A549 (cell line): ENCODE measurements at regions not wholly inside any gene's neighbourhood (a gene's known extent, or its start where the extent isn't known, plus 50 kb on each side); places are given as distances from the start of the nearest gene placed in this dataset.

ENCODE experiments used
- ATAC-seq, 2 experiments: fragments of 200-7000 bp in 1 of 2; fragments of >200 bp in 1 of 2; cut with Nextera tagmentation in 1 of 2; cut with Tn5 transposase in 1 of 2; 3 replicates each; pipeline versions ENCODE4 v1.8.0 to v1.9.1; 2018 to 2020; ENCODE audit warnings: mild to moderate bottlenecking in 1 of 2, moderate library complexity in 1 of 2
- CTCF ChIA-PET: fragments of 300-600 bp; sonication (Branson Sonifier 250); formaldehyde crosslinking; extraction: SDS; loops from one replicate; lab custom pipeline; 2021; ENCODE audit warnings: antibody characterized with exemption, inconsistent platforms; lab: Yijun Ruan, JAX
- POLR2A ChIA-PET: fragments of 350-600 bp; formaldehyde crosslinking; extraction: SDS; loops from one replicate; lab custom pipeline; 2021; ENCODE audit warnings: antibody characterized with exemption, inconsistent platforms; lab: Yijun Ruan, JAX
- DNase-seq, 2 experiments: peaks; one replicate each; pipeline versions ENCODE4 v3.0.0 to v3.0.0-alpha.2; 2011 to 2016; ENCODE audit warnings: low read depth in 1 of 2, low spot score in 1 of 2
- FAIRE-seq: peaks from 2 replicates; lab custom pipeline; 2011; peaks lifted over from hg19 to GRCh38; lab: Jason Lieb, UNC
- H3K27ac ChIP-seq, 2 experiments: fragments of >200 bp; sonication (Bioruptor Twin); formaldehyde crosslinking; 3 replicates each; pipeline ENCODE4 v1.5.1; 2016 to 2017
- H3K4me1 ChIP-seq: fragments of >200 bp; sonication (Bioruptor Twin); formaldehyde crosslinking; 3 replicates; pipeline ENCODE4 v1.6.1; 2016
- H3K4me2 ChIP-seq: fragments of >200 bp; sonication (Bioruptor Twin); formaldehyde crosslinking; 3 replicates; pipeline ENCODE4 v1.6.1; 2016
- H3K4me3 ChIP-seq: fragments of >200 bp; sonication (Bioruptor Twin); formaldehyde crosslinking; 3 replicates; pipeline ENCODE4 v1.5.1; 2016
- H3K9me3 ChIP-seq: fragments of >200 bp; sonication (Bioruptor Twin); formaldehyde crosslinking; 3 replicates; pipeline ENCODE4 v1.6.1; 2016
- BHLHE40 ChIP-seq: IDR thresholded peaks from 2 replicates; pipeline ENCODE4 v1.6.1; 2012; ENCODE audit warnings: low read depth, low read length, inconsistent platforms
- CEBPB ChIP-seq, 2 experiments: fragments of >200 bp in 1 of 2; sonication (Bioruptor Twin) in 1 of 2; formaldehyde crosslinking in 1 of 2; IDR thresholded peaks; 2 replicates each; pipeline ENCODE4 v1.6.1; 2012 to 2016
- CHD4 ChIP-seq: fragments of 200-600 bp; sonication (generic); IDR thresholded peaks from 2 replicates; pipeline ENCODE4 v1.6.1; 2016; ENCODE audit warnings: antibody characterized with exemption, mild to moderate bottlenecking, borderline replicate concordance
- EHMT2 ChIP-seq: fragments of 200-600 bp; sonication (generic); IDR thresholded peaks from 2 replicates; pipeline ENCODE4 v1.6.1; 2016; ENCODE audit warnings: antibody characterized with exemption, low read depth, mild to moderate bottlenecking, moderate library complexity
- EP300 ChIP-seq, 2 experiments: fragments of >200 bp; sonication (Bioruptor Twin); formaldehyde crosslinking; IDR thresholded peaks; 2 replicates in 1 of 2; 3 replicates in 1 of 2; pipeline ENCODE4 v1.6.1; 2016 to 2017
- FOSL2 ChIP-seq, 2 experiments: fragments of 450-650 bp in 1 of 2; fragments of >200 bp in 1 of 2; sonication (Bioruptor Twin) in 1 of 2; formaldehyde crosslinking; IDR thresholded peaks; 2 replicates each; pipeline versions ENCODE4 v1.5.0 to v1.6.1; 2016 to 2020; ENCODE audit warnings: mild to moderate bottlenecking in 1 of 2, moderate library complexity in 1 of 2
- HDAC2 ChIP-seq: fragments of 200-600 bp; sonication (generic); IDR thresholded peaks from 2 replicates; pipeline ENCODE4 v1.6.1; 2016
- HOXA7 ChIP-seq: fragments of 250-450 bp; sonication (Bioruptor Pico); IDR thresholded peaks from 2 replicates; pipeline ENCODE4 v1.5.0; 2020; ENCODE audit warnings: mild to moderate bottlenecking, moderate library complexity
- HOXB13 ChIP-seq: fragments of 250-450 bp; sonication (Bioruptor Pico); IDR thresholded peaks from 2 replicates; pipeline ENCODE4 v1.5.0; 2020; ENCODE audit warnings: low read depth, mild to moderate bottlenecking, moderate library complexity
- HOXB5 ChIP-seq: fragments of 250-450 bp; sonication (Bioruptor Pico); IDR thresholded peaks from 2 replicates; pipeline ENCODE4 v1.5.0; 2020; ENCODE audit warnings: mild to moderate bottlenecking, moderate library complexity
- JUN ChIP-seq, 2 experiments: fragments of >200 bp; sonication (Bioruptor Twin); formaldehyde crosslinking; IDR thresholded peaks; 2 replicates in 1 of 2; 3 replicates in 1 of 2; pipeline ENCODE4 v1.6.1; 2016 to 2017
- JUNB ChIP-seq: fragments of >200 bp; sonication (Bioruptor Twin); formaldehyde crosslinking; IDR thresholded peaks from 2 replicates; pipeline ENCODE4 v1.6.1; 2016
- KDM1A ChIP-seq: fragments of 200-600 bp; sonication (generic); IDR thresholded peaks from 2 replicates; pipeline ENCODE4 v1.6.1; 2016; ENCODE audit warnings: low read depth, mild to moderate bottlenecking
- MAZ ChIP-seq: fragments of 150-350 bp; IDR thresholded peaks from 2 replicates; pipeline ENCODE4 v1.6.1; 2014; ENCODE audit warnings: antibody characterized with exemption, low read depth, low read length, borderline replicate concordance
- NFE2L2 ChIP-seq: fragments of 150-350 bp; conservative IDR thresholded peaks from 2 replicates; pipeline ENCODE4 v1.6.1; 2014; ENCODE audit warnings: low read length
- NPAS2 ChIP-seq: fragments of 250-450 bp; sonication (Bioruptor Pico); IDR thresholded peaks from 2 replicates; pipeline ENCODE4 v1.8.0; 2022; ENCODE audit warnings: mild to moderate bottlenecking, moderate library complexity, borderline replicate concordance
- NR3C1 ChIP-seq: fragments of >200 bp; sonication (Bioruptor Twin); formaldehyde crosslinking; IDR thresholded peaks from 3 replicates; pipeline ENCODE4 v1.6.1; 2017
- POLR2A ChIP-seq: IDR thresholded peaks from 2 replicates; pipeline ENCODE4 v1.6.1; 2012; ENCODE audit warnings: mild to moderate bottlenecking, low read length
- POLR2AphosphoS2 ChIP-seq: conservative IDR thresholded peaks from 2 replicates; pipeline ENCODE4 v1.6.1; 2012; ENCODE audit warnings: low read length, improper control_type of control experiment, inconsistent platforms
- RAD21 ChIP-seq, 2 experiments: fragments of >200 bp in 1 of 2; sonication (Bioruptor Twin) in 1 of 2; formaldehyde crosslinking in 1 of 2; IDR thresholded peaks in 1 of 2; conservative IDR thresholded peaks in 1 of 2; 2 replicates in 1 of 2; 3 replicates in 1 of 2; pipeline ENCODE4 v1.6.1; 2012 to 2018; ENCODE audit warnings: inconsistent platforms in 1 of 2
- RCOR1 ChIP-seq: fragments of 150-350 bp; IDR thresholded peaks from 2 replicates; pipeline ENCODE4 v1.6.1; 2014; ENCODE audit warnings: antibody characterized with exemption, low read length, low read depth
- RFX5 ChIP-seq: fragments of 450-650 bp; IDR thresholded peaks from 2 replicates; pipeline ENCODE4 v1.7.1; 2014; ENCODE audit warnings: antibody characterized with exemption, mild to moderate bottlenecking, moderate library complexity
- TFCP2L1 ChIP-seq: fragments of 250-450 bp; sonication (Bioruptor Pico); IDR thresholded peaks from 2 replicates; pipeline ENCODE4 v1.5.0; 2021; ENCODE audit warnings: mild to moderate bottlenecking
- TP53 ChIP-seq: fragments of 250-450 bp; sonication (Bioruptor Pico); IDR thresholded peaks from 2 replicates; pipeline ENCODE4 v1.5.0; 2021; ENCODE audit warnings: mild to moderate bottlenecking, moderate library complexity
- ZC3H11A ChIP-seq: fragments of 450-650 bp; IDR thresholded peaks from 2 replicates; pipeline ENCODE4 v1.6.1; 2014; ENCODE audit warnings: antibody characterized with exemption, mild to moderate bottlenecking
- ZSCAN20 ChIP-seq: fragments of 250-450 bp; sonication (Bioruptor Pico); IDR thresholded peaks from 2 replicates; pipeline ENCODE4 v1.8.0; 2022; ENCODE audit warnings: mild to moderate bottlenecking, moderate library complexity
- WGBS: methylation state at CpG from one replicate; pipeline ENCODE4 v1.1.6; 2017; ENCODE audit errors: missing lambda C conversion rate; 5-methylcytosine and 5-hydroxymethylcytosine counted together
- TF ChIP-seq, protein P1 (sequence below): fragments of >200 bp; sonication (Bioruptor Twin); formaldehyde crosslinking; IDR thresholded peaks from 2 replicates; pipeline ENCODE4 v1.6.1; 2016
- TF ChIP-seq, protein P2 (sequence below): fragments of 450-650 bp; IDR thresholded peaks from 2 replicates; pipeline ENCODE4 v1.6.1; 2014; ENCODE audit warnings: antibody characterized with exemption
- TF ChIP-seq, protein P3 (sequence below): fragments of 250-450 bp; sonication (Bioruptor Pico); IDR thresholded peaks from 2 replicates; pipeline ENCODE4 v1.5.0; 2020; ENCODE audit warnings: low read depth, mild to moderate bottlenecking, moderate library complexity
- TF ChIP-seq, protein P4 (sequence below): fragments of 250-450 bp; sonication (Bioruptor Pico); IDR thresholded peaks from 2 replicates; pipeline ENCODE4 v1.5.0; 2021; ENCODE audit warnings: mild to moderate bottlenecking, moderate library complexity, borderline replicate concordance

DNA sequence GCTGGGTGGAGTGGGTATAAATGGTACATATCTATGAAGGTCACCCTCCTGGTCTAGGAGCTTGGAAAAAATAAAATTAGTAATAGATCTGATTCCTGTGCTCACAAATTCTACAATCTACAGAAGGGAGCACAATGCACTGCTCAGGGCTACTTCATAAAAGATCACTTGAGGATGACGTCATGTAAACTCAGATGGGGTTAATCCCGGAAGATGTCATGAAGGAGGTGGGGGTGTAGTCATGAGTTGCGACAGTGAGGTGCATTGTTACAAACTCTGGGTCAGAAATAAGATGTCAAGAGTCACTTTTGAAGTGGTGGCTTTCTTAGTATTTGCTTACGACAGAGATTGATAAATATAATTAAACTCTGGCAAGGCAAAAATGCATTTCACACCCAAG, 68.2 kb downstream of the LHX9 start:
- ChIA-PET CTCF (no interaction called here), POLR2A (no interaction called here)
- 81% methylated on average over 4 of the region's 4 CpGs for WGBS
- ATAC-seq (no peak), FAIRE-seq (no peak), DNase-seq (no peak)
- Histone ChIP-seq H3K4me1 (peaks cover 8% of the 10 kb centered on the region; the same call in 1 of the 3 replicates), H3K4me2 (no peak overlapping the region), H3K27ac (no peak overlapping the region), H3K4me3 (no peak overlapping the region)
- no peak for TF ChIP-seq RFX5
- no peak for TF ChIP-seq CEBPB (IDR thresholded peaks at IDR 0.05)
- no peak for TF ChIP-seq HOXB5 (CRISPR knock-in tag)
- no peak for TF ChIP-seq RAD21 (conservative IDR thresholded peaks at IDR 0.05 in 1 of 2, IDR thresholded peaks at IDR 0.05 in 1 of 2)
- TF ChIP-seq BHLHE40, result no peak
- no peak for TF ChIP-seq ZSCAN20
- TF ChIP-seq HOXA7 (CRISPR knock-in tag), result no peak
- TF ChIP-seq JUNB, result no peak
- no peak for TF ChIP-seq RCOR1
- no peak for TF ChIP-seq ZC3H11A
- no peak for TF ChIP-seq MAZ
- TF ChIP-seq NPAS2 (CRISPR knock-in tag), result no peak
- TF ChIP-seq TFCP2L1 (CRISPR knock-in tag), result no peak
- TF ChIP-seq, all 56 proteins: peak for 0
- H3K9me3 ChIP-seq, result no peaks in the 10 kb centered on the region

DNA sequence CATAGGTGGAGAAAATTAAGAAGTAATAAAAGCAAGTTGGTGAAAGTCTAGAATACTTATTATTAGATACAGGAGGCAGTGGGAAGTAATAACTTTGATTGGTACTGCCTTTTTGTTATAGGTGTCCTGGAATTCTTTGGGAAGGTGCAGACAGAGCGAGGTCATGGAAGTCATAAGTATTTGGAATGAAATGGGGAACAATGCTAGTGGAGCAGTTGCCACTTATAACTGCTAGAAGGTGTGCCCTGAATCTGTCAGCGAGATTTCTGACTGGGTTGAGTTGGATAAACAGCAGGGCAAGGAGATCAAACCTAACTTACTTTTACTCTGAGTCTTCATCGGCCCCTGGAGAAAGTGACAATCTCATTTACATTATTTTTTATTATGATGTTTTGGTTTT, 69.6 kb downstream of the LHX9 start:
- FAIRE-seq (no peak), ATAC-seq (no peak), DNase-seq (no peak)
- H3K4me1 ChIP-seq, result peaks cover 8% of the 10 kb centered on the region; the same call in 1 of the 3 replicates
- 80% methylated on average over 3 of the region's 3 CpGs for WGBS
- no peak overlapping the region for H3K27ac ChIP-seq
- POLR2A ChIA-PET, result no interaction called here
- TF ChIP-seq POLR2AphosphoS2 (no peak), EHMT2 (no peak), RFX5 (no peak)
- TF ChIP-seq, protein P1, sequence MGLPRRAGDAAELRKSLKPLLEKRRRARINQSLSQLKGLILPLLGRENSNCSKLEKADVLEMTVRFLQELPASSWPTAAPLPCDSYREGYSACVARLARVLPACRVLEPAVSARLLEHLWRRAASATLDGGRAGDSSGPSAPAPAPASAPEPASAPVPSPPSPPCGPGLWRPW, result no peak
- TF ChIP-seq, protein P2, sequence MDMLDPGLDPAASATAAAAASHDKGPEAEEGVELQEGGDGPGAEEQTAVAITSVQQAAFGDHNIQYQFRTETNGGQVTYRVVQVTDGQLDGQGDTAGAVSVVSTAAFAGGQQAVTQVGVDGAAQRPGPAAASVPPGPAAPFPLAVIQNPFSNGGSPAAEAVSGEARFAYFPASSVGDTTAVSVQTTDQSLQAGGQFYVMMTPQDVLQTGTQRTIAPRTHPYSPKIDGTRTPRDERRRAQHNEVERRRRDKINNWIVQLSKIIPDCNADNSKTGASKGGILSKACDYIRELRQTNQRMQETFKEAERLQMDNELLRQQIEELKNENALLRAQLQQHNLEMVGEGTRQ, result no peak
- H3K4me2 ChIP-seq, result no peak overlapping the region
- H3K9me3 ChIP-seq, result no peaks in the 10 kb centered on the region
- H3K4me3 ChIP-seq, result no peak overlapping the region
- CTCF ChIA-PET, result no interaction called here

DNA sequence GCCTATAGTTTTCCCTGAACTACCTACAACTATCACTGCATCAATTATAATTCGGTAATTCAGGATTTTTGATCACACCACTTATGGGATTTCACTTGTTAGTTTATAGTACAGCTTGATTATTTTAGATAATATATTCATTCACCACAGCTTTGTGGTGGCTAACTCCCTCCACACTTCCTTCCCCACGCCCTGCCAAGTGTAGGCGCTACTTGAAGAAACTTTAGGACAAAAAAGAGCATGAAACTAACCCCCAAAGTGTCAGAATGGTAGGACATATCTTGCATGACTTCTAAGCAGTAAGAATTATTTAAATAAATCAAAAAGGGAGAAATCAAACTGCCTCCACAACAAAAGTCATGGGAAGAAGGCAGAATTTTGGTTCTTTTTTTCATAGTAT, 70.1 kb downstream of the LHX9 start:
- no peak for ATAC-seq
- H3K4me3 ChIP-seq, result no peak overlapping the region
- no peak for TF ChIP-seq HDAC2
- TF ChIP-seq EP300 (IDR thresholded peaks at IDR 0.05), result no peak
- no peak for TF ChIP-seq HOXB13 (CRISPR knock-in tag)
- TF ChIP-seq, protein P3, sequence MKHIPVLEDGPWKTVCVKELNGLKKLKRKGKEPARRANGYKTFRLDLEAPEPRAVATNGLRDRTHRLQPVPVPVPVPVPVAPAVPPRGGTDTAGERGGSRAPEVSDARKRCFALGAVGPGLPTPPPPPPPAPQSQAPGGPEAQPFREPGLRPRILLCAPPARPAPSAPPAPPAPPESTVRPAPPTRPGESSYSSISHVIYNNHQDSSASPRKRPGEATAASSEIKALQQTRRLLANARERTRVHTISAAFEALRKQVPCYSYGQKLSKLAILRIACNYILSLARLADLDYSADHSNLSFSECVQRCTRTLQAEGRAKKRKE (CRISPR knock-in tag), result no peak
- no peak for TF ChIP-seq NPAS2 (CRISPR knock-in tag)
- TF ChIP-seq NR3C1, result no peak
- no peak for TF ChIP-seq KDM1A
- TF ChIP-seq CHD4, result no peak
- no peak for TF ChIP-seq TP53 (CRISPR knock-in tag)
- no peak for TF ChIP-seq JUN (IDR thresholded peaks at IDR 0.05)
- TF ChIP-seq FOSL2 (IDR thresholded peaks at IDR 0.05), result no peak
- TF ChIP-seq FOSL2 (CRISPR knock-in tag; IDR thresholded peaks at IDR 0.05), result no peak
- TF ChIP-seq POLR2A, result no peak
- no peak for TF ChIP-seq ZC3H11A
- TF ChIP-seq, protein P4, sequence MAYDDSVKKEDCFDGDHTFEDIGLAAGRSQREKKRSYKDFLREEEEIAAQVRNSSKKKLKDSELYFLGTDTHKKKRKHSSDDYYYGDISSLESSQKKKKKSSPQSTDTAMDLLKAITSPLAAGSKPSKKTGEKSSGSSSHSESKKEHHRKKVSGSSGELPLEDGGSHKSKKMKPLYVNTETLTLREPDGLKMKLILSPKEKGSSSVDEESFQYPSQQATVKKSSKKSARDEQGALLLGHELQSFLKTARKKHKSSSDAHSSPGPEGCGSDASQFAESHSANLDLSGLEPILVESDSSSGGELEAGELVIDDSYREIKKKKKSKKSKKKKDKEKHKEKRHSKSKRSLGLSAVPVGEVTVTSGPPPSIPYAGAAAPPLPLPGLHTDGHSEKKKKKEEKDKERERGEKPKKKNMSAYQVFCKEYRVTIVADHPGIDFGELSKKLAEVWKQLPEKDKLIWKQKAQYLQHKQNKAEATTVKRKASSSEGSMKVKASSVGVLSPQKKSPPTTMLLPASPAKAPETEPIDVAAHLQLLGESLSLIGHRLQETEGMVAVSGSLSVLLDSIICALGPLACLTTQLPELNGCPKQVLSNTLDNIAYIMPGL (CRISPR knock-in tag), result no peak
- no peak for TF ChIP-seq NFE2L2
- TF ChIP-seq, all 56 proteins: peak for 0
- 89% methylated on average over 3 of the region's 3 CpGs for WGBS
- no peak overlapping the region for H3K4me2 ChIP-seq
- H3K27ac ChIP-seq, result no peak overlapping the region
- CTCF ChIA-PET, result interaction anchor here (0.6 to 1.7 kb wide), 2 partner anchors 10 to 17 kb away, joined by 3 to 4 read pairs; no protein-coding TSS in a partner anchor
- POLR2A ChIA-PET, result no interaction called here
- FAIRE-seq (no peak), DNase-seq (no peak)
- H3K4me1 ChIP-seq, result peaks cover 8% of the 10 kb centered on the region; the same call in 1 of the 3 replicates
- H3K9me3 ChIP-seq, result no peaks in the 10 kb centered on the region
